ENCODE measurements at regions not wholly inside any gene's neighbourhood (a gene's known extent, or its start where the extent isn't known, plus 50 kb on each side); places are given as distances from the start of the nearest gene placed in this dataset.
"Not testable (repeated sequence)": the region's sequence is repeated elsewhere in the genome, so short reads cannot be mapped to it uniquely, and the experiment has no call there.

DNA sequence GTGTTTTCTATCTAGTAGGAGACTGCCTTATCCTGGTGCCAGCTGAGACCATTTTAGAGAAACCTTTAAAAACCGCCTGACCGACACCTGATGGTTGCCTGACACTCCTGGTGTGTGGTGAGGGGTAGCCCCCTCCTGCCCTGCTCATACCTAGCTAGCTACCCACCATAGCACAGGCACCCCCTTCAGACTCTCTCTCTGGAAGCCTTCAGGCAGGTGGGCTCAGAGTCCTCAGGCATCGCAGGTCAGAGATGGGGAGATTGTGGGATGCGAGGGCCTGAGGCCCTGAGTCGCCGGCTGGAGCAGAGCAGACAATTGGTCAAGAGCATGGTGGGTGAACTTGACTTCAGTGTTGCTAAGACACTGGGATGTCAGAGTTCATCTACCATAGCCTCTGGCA lies 424.6 kb downstream of the BRD1 start:
- DNase-seq: no peak

DNA sequence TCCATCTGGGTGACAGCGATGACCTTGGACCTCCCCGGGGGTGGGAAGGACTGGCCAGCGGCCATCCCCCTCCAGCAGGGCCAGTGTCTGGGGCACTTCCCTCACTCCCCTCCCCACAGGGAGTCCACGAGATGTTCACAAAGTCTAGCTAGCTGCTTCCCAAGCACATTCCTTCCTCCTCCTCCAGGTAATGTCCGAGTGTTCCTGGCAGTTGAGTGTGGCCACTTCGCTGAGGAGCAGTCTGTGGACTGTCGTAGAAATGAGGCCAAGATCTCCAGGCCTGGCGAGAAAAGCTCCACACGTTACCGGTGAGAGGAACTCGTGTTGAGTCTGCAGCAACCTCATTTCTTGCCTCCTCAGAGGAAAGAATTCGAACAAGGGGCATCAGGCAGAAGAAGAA lies 425.5 kb downstream of the BRD1 start:
- DNase-seq: no peak

DNA sequence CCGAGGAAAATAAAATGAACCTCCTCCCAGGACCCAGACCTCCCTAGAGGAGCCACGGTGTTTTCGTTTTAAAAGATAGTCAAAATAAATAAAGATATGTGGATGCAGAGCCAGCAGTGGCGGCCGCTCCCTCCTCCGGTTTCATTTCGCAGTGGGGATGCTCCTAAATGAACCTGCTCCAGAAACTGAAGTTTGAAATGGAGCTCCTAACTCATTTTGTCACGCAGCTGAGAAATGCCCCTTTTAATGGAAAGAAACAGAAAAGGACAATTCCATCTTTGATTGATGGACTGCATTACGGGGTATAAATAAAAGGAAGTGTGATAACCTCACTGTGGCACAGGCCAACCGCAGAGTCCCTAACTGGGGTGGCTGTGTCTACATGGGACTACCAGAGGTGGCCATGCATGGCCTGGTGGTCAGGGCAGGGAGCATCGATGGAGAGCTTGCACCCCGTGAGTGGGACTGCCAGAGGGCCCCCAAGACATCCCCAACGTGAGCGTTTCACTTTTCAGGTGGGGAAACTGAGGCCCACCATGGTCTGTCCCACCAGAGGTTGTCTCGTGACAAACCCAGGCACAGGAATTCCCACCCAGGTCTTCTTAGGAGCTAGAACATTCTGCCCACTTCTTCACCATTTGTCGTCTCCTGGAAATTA lies 426.6 kb downstream of the BRD1 start:
- DNase-seq: no peak

DNA sequence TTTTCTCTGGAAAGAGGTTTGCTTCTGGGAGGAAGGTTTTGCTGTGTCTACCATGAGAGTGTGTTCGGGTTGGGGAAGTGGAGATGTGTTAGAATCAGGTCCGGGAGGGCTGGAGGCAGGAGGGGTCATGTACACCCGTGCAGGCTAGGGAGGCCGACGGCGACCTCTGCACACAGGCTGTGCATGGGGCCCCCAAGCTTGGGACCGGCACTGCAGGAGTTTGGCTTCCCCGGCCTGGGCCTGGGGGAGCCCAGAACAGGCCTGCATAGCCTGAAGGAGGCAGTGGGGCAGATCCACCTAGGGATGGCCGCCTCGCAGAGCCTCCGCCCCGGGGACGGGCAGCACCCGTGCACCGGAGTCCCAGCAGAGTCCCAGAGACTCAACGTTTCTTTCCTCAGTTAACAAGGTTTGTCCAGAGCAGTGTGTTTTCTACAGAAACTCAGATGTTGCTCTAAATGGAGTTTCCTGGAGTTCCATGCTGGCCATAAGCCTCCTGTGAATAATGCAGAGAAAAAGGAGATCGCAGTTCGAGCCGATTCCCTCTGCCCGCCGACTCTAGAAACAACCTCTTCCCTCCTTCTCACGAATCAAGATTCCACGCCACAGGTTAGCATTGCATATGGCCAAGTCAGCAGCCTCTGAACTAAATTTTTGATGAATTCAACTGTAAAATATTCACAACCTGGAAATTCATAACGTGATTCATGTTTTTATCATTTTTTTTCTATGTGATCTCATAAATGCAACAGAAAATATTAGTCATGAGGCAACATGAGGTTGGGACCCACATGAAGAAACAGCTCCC lies 427.3 kb downstream of the BRD1 start:
- no peak for DNase-seq

DNA sequence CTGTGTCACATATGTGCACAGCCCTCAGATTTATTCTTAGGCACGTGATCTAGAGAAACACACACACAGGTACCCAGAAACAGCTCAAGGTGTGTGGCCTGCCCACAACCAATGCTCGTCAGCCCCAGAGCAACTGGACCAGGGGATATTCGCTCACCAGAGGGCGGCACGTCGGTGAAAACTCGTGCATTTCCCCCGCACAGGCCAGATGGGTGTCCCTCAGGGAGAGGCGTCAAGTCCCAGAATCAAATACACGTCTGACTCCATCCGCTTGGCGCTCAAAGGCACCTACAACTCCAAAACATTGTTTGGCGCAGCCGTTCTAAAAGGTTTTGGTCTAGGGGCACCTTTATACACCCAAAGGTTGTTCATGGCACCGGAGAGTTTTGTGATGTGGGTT lies 429.0 kb downstream of the BRD1 start:
- no peak for DNase-seq

DNA sequence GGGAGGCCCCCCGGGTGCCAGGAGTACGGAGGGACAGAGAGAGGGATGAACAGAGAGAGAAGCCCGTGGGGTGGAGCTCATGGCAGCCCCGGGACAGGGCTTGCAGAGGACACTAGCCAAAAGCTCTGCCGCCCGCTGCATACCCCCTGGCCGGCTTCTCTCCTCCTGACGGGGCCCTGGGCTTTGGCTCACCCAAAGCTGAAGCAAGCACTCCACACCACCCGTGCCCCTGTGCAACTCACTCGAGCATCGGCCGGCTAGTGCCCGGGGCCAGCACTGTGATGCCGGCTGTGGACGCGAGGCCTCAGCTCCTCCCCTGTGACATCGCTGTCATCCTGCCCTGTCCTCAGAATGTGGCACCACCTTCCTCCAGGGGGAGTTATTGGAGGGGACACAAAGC lies 429.6 kb downstream of the BRD1 start:
- DNase-seq: no peak

DNA sequence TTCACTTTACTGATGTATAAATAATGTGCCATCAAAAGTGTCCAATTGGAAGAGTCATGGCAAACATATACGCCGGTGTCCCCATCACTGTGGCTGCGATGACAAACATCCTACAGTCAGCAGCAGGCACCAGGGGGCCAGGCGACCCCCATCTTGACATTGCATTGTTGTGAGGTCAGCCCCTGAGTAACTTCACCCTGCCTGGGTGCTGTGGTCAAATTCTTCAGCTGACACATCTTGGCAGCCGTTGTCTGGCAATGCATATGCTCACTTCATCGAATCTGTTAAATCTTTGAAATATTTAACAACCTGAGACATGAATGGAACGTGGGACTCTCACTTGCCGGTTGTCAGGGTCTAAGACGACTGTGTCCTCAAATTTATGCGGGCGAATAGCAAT lies 430.9 kb downstream of the BRD1 start:
- DNase-seq: no peak

DNA sequence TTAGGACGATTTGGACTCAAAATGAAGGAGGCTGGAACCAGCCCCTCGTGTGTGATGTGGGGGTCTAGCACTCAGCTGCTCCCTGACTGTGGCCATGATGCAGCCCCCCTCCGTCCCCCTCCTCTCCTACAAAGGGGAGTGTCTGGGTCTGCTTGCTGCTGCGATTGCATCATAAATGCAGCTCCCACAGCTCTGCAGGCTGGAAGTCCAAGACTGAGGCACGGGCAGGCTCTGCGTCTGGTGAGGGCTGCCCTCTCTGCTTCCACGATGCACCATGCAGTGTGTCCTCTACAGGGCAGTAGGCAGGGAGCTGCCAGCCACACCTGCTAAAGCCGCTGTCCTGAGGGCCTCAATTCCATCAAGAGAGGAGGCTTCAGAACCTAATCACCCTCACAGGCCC lies 432.1 kb downstream of the BRD1 start:
- no peak for DNase-seq

DNA sequence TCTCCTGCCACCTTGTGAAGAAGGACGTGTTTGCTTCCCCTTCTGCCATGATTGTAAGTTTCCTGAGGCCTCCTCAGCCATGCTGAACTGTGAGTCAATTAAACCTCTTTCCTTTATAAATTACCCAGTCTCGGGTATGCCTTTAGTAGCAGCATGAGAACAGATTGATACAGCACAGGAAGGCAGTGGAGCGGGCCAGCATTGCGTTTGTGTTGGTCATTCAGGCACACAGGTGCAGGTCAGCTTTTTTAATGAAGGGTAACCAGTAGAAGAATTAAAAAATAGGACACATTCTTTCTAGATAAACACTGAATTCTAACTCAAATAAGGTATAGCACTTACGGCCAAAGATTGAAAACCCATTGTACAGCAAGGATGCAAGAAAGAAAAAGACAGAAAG lies 432.6 kb downstream of the BRD1 start:
- not testable (repeated sequence) for DNase-seq

DNA sequence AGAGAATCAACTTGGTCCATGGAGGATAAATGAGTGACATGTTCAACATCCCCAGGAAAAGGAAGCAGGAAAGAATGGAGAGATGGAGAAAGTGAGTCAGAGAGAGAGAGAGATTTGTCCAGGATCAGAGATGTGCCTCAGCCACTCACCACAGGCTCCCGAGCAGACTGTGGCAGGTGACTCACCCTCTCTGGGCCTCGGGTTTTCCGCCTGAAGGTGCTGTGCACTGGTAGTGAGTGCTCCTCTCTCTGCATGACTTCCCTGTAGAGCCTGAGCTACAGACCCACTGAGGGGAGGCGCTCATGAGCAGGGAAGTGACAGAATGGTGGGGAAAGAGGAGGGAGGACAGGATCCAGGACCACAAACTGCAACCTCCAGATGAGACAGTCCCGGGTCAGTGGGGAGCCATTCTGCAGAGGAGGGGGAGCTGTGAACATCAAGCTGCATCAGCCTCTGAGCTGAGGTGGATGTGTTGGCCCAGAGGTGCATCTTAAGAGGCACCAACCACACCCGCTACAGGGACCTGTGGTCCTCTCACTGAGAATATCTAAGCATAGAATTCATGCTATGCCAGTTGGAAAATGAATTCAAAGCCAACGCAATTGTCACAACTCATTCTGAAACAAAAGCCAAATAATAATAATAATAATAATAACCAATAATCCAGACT lies 433.4 kb downstream of the BRD1 start:
- DNase-seq: no peak

DNA sequence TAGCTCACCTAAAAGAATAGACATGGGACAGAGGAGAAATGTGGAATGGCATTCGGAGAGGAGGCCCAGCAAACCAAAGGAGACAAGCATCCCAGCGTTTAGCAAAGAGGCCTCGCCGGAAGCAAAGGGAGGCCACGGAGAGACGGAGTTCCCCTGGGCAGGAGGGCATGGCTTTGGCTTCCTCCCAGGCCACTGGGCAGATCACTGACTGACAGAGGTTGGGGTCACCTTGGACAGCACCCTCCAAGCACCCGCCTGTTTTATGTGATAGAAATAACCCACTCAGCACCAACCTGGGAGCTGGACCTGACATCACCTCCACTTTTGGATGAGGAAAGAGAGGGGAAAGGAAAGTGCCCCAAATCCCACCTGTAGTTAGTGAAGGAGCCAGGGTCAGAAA lies 434.1 kb downstream of the BRD1 start:
- DNase-seq: no peak

DNA sequence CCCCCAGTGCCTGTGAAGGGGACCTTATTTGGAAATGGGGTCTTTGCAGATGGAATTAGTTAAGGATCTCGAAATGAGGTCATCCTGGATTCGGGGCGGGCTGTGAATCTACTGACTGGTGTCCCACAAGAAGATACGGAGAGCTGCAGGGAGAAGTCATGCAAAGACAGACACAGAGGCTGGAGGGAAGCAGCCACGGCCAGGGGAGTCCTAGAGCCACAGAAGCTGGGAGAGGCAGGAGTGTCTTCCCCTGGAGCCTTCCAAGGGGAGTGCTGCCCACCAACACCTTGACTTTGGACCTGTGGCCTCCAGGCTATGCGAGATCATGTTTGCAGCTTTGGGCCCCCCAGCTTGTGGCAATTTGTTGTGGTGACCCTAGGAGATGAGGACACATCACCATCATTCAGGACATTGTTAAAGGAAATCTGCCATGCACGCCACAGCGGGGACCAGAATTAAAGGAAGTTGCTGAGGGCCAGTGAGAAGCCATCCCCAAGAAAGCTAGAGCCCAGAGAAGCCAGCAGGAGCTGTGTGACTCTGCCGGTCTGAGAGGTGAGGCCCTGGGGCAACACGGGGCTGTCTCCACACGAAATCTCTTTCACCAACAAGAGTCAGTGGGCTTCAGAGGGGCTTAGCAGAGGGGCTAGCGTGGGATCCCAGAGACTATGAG lies 434.7 kb downstream of the BRD1 start:
- no peak for DNase-seq

DNA sequence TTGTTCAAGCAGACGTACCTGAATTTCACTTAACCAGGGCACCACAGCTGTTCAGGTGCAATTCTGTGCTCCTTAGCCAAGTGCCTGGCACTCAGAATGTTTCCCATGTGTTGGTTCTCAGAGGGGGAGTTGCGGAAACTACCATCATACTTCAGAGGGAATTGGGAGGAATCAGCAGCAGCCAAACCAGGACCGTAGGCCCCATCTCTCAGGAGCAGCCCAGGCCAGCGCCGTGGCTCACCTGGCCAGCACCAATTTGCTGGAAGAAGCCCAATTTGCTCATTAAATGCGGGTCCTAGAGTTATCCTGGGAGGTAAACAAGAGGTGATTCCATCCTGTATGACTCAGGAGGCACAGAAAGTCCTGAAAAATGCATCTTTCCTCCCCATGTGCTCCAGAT lies 435.4 kb downstream of the BRD1 start:
- no peak for DNase-seq

DNA sequence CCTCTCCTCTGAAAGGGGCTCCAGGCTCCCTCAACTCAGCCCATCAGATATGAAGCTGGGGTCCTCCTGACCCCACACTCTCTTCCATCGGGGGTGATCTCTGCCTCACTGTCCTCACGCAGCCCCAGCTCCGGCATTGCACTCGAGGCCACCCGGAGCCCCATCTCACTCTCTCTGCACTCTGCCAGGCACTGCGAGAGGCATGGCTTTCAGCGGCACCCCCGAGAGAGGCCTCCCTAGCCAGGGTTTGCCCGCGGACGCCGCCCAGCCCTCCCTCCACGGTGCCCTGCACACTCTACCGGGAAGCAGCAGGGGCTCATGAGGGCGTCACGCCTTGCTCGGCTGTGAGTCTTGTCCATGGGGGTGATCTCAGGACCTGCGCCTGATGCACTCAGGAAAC lies 436.2 kb downstream of the BRD1 start:
- DNase-seq: no peak

DNA sequence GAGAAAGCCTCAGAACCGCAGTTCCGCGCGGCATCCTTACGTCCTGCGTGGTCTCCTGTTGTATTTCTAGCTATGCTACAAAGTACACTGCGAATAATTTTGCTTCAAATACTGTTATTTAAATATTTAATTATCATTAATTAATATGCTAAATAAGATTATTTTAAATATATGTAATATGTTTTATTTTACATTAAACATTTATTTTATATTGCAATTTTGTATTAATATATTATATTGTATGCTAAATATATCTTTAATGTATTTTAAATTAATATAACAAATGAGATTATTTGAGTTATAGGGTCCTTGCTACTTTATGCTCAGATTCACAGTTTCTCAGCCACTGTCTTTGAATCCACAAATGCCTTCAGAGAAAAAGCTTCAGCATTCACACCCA lies 436.7 kb downstream of the BRD1 start:
- DNase-seq: no peak

DNA sequence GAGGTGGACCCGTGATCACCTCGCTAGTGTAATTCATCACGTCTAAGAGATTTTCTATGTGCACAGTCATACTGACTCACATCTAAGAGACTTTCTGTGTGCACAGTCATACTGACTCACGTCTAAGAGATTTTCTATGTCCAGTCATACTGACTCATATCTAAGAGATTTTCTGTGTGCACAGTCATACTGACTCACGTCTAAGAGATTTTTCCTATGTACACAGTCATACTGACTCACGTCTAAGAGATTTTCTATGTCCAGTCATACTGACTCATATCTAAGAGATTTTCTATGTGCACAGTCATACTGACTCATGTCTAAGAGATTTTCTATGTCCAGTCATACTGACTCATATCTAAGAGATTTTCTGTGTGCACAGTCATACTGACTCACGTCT lies 443.8 kb downstream of the BRD1 start:
- DNase-seq: not testable (repeated sequence)

DNA sequence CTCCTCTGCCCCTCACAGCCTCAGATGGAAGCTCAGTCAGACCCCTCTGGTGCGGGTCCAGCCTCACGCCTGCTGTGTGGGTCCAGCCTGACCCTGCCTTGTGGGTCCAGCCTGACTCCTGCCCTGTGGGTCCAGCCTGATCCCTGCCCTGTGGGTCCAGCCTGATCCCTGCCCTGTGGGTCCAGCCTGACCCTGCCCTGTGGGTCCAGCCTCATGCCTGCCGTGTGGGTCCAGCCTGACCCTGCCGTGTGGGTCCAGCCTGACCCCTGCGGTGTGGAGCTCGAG lies 445.3 kb downstream of the BRD1 start:
- DNase-seq: no peak

DNA sequence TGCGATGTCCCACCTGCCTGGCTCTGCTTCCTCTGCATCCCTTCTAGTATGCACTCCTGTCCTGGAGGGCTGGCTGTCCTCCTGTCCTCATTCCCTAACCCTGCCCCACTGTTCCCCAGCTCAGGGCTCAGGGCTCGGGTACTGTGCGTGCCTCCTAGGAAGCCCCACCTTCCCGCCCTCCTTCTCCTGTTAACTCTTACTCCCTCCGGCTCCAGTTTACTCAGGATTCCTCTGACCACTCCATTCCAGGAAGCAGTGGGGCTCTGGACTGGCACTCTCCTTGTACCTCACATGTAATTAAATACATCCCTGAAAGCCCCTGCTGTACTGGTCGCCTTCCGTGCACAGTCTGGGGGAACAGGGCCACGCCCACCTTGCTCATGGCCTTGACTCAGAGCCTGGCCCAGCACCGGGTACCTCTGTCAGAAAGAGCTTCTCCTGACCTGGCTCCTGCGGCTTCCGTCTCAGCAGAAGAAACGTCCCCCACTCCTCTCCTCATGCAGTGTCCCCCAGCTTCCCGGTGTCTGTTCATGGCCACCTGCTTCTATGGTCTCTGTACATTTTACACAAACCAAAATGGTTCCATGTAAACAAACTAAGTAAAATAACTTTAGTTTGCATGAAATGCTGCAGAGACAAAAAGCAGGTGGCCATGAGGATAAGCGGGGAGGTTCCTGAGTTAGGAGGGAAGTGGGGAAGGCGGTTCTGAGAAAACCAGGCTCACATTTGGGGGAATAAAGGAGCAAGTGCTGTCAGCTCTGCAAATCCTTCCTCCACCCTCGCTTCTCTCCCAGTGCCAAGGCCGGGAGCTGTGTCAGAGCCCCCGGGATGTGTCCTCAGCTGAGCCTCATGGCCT lies 445.9 kb downstream of the BRD1 start:
- no peak for DNase-seq

DNA sequence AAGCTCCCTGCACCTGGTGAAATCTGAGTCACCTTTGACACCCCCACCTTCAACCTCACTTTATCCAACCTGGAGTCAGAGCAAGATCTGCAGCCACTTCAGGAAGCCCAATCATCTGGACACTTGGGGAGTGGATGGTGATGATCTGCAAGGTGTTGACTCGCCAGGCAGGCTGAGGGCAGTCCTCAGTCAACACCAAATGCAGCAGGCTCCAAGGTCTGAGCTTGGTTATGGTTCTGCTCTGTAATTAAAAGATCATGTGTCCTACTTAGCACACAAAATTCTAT lies 446.9 kb downstream of the BRD1 start:
- no peak for DNase-seq

DNA sequence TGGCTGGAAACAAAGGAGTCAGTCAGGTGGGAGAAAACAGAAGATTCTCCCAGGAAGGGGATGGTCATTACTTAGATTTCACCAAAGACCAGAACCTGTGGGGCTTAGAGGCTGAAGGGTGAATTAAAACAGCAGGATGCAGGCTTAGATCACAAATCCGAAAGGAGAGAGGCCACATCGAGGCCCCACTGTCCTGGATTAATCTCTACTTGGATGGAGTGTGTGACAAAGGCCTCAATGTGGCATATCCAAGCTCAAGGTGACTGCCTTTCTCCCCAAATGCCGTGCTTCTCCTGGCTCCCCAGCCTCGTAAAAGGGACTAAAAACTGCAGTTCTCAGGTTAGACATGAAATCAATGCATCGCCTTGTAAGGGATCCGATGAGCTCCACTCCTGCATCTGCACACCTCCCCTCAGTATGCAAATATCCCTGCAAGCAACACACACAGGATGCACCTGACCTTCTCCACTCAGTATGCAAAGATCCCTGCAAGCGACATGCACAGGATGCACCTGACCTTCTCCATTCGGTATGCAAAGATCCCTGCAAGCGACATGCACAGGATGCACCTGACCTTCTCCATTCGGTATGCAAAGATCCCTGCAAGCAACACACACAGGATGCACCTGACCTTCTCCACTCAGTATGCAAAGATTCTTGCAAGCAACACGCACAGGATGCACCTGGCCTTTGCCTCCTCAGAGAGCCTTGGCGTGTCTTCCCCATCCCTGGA lies 447.4 kb downstream of the BRD1 start:
- no peak for DNase-seq

DNA sequence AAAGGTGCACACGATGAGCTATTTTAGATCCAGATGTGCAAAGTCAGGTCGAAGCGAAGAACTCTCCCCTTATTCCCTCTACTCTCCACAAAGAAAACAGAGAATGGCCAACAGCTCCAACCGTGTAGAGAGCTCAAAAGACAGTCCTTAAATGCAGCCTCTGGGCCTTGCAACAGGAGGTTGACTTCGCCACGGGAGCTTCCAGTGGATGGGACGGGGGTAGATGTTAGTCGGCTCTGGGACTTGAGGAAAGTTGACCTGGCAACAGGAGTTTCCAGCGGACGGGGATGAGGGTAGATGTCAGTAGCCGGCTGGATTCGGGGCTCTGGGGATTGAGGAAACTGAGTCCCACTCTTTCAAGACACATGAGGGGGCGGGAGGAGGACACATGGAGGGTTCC lies 450.4 kb downstream of the BRD1 start:
- no peak for DNase-seq

DNA sequence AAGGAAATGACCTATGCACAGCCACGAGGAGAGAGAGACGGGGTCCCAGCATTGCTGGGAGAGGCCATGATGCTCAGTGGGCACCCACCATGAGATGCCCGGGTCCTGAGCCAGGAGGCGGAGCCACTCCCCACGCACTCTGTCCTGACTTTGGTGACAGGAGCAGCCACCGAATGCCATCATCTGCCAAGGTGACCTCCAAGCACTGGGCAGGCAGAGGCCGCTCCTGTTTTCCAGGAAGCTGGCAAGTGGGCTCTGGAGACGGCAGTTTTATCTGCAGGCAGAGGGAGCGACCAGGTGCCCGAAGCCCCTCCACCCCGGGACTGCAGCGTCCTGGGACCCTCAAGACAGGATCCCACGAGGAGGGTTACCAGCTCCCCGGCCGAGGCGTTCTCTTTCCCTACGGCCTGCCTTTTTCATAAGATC lies 453.9 kb downstream of the BRD1 start:
- no peak for DNase-seq

DNA sequence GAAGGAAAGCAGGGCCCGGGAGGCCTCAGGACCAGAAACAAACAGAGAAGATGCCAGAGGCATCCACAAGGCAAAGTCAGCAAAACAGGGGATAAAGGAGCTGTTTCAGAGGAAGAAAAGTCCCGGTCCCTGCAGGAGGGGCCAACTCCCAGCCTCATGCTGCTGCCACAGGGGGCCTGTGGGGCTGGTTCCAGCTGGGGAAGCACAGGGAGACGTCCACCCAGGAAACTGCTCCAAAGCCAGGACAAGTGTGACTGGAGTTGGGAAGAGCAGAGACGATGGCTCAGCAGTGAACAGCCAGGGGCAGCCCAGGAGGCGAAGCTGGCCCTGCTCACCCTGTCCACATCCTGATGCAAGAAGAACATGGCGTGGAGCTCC lies 454.4 kb downstream of the BRD1 start:
- no peak for DNase-seq
